Testis (tissue), 2 donors: ENCODE measurements at regions not wholly inside any gene's neighbourhood (a gene's known extent, or its start where the extent isn't known, plus 50 kb on each side); places are given as distances from the start of the nearest gene placed in this dataset.
"Not testable (repeated sequence)": the region's sequence is repeated elsewhere in the genome, so short reads cannot be mapped to it uniquely, and the experiment has no call there.

Experiments used
- DNase-seq: peaks from one replicate; pipeline ENCODE4 v3.0.0-alpha.2; 2019
- H3K27ac ChIP-seq, 2 donors: fragments of 200-600 bp; sonication (generic); one replicate each; pipeline ENCODE4 v1.5.1; 2019
- H3K27me3 ChIP-seq: fragments of 200-600 bp; sonication (generic); one replicate; pipeline ENCODE4 v1.5.1; 2019
- H3K36me3 ChIP-seq: fragments of 200-600 bp; sonication (generic); one replicate; pipeline ENCODE4 v1.5.1; 2017; ENCODE audit warnings: low read depth; ENCODE audit errors: missing control alignments
- H3K4me1 ChIP-seq: fragments of 200-600 bp; sonication (generic); one replicate; pipeline ENCODE4 v1.5.1; 2019
- H3K4me3 ChIP-seq, 2 donors: fragments of 200-600 bp; sonication (generic); one replicate each; pipeline ENCODE4 v1.5.1; 2017 to 2019
- H3K9me3 ChIP-seq: fragments of 200-600 bp; sonication (generic); one replicate; pipeline ENCODE4 v1.5.1; 2017
- POLR2A ChIP-seq: fragments of 450-650 bp; IDR thresholded peaks from one replicate; pipeline ENCODE4 v1.6.1; 2017; ENCODE audit warnings: antibody characterized with exemption, mild to moderate bottlenecking, moderate library complexity
- WGBS, 2 donors: methylation state at CpG; one replicate each; pipeline ENCODE4 v1.1.5; 2018; 5-methylcytosine and 5-hydroxymethylcytosine counted together
- intact Hi-C: fragments of 100-400 bp; cut with DNase I; formaldehyde crosslinking; loops from one replicate; pipeline ENCODE4 v1.15.1; 2023; ENCODE audit warnings: low total_unique reads
- TF ChIP-seq, protein P1 (sequence below), 3 experiments: fragments of 450-650 bp in 2 of 3; fragments of 200-600 bp in 1 of 3; sonication (generic) in 1 of 3; IDR thresholded peaks; one replicate each; pipeline ENCODE4 v1.5.1; 2016 to 2019; ENCODE audit warnings: antibody characterized with exemption in 3 of 3, mild to moderate bottlenecking in 2 of 3, moderate library complexity in 1 of 3

DNA sequence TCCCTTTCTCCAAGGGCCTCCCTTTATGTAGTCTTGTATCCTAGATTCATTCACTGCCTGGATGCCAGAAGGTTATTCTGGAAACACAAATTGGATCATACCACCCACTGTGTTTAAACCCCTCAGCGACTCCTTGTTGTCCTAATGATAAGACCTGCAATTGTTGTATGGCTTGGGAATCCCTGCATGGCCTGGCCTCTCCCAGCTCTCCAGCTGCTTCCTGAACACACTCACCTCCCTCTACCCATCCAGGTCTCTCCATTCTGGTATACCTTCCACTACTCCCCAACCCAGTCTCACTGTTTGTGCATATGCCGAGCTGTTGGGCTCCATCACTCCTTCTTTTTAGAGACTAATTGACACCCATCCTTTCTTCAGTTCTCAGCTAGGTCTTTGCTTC is 124.3 kb upstream of the ALX4 start:
- DNase-seq: no peak
- WGBS, 2 donors: 86 to 91% methylated on average over 2 of the region's 2 CpGs
- Histone ChIP-seq H3K27me3 (no peaks in the 10 kb centered on the region), H3K27ac (no peak overlapping the region), H3K4me3 (no peak overlapping the region), H3K4me1 (no peaks in the 10 kb centered on the region), H3K36me3 (no peaks in the 10 kb centered on the region), H3K9me3 (no peaks in the 10 kb centered on the region)
- TF ChIP-seq POLR2A: no peak
- TF ChIP-seq, protein P1, sequence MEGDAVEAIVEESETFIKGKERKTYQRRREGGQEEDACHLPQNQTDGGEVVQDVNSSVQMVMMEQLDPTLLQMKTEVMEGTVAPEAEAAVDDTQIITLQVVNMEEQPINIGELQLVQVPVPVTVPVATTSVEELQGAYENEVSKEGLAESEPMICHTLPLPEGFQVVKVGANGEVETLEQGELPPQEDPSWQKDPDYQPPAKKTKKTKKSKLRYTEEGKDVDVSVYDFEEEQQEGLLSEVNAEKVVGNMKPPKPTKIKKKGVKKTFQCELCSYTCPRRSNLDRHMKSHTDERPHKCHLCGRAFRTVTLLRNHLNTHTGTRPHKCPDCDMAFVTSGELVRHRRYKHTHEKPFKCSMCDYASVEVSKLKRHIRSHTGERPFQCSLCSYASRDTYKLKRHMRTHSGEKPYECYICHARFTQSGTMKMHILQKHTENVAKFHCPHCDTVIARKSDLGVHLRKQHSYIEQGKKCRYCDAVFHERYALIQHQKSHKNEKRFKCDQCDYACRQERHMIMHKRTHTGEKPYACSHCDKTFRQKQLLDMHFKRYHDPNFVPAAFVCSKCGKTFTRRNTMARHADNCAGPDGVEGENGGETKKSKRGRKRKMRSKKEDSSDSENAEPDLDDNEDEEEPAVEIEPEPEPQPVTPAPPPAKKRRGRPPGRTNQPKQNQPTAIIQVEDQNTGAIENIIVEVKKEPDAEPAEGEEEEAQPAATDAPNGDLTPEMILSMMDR (IDR thresholded peaks at IDR 0.05): no peak
- intact Hi-C loops: no loop called here

GRCh38 chr11:44437122-44437521 is 127.2 kb upstream of the ALX4 start:
- Histone ChIP-seq H3K4me1 (no peaks in the 10 kb centered on the region), H3K4me3 (no peak overlapping the region), H3K36me3 (no peaks in the 10 kb centered on the region), H3K9me3 (no peaks in the 10 kb centered on the region), H3K27me3 (no peaks in the 10 kb centered on the region), H3K27ac (no peak overlapping the region)
- intact Hi-C loops: no loop called here
- TF ChIP-seq, protein P1 (IDR thresholded peaks at IDR 0.05): no peak
- no peak for TF ChIP-seq POLR2A
- no peak for DNase-seq
- 69% methylated on average over 1 of the region's 1 CpG; no CpG with 5 or more reads in 1 of the 2 donors for WGBS, 2 donors

- H3K27ac ChIP-seq, H3K4me3 ChIP-seq, DNase-seq, H3K27me3 ChIP-seq, H3K9me3 ChIP-seq, intact Hi-C loops, H3K4me1 ChIP-seq, H3K36me3 ChIP-seq: not testable (repeated sequence)
- 74 to 89% methylated on average over 4 of the region's 4 CpGs for WGBS, 2 donors
Observed at GRCh38 chr11:44442893-44443673, 122.4 kb upstream of the CD82 start.

DNA sequence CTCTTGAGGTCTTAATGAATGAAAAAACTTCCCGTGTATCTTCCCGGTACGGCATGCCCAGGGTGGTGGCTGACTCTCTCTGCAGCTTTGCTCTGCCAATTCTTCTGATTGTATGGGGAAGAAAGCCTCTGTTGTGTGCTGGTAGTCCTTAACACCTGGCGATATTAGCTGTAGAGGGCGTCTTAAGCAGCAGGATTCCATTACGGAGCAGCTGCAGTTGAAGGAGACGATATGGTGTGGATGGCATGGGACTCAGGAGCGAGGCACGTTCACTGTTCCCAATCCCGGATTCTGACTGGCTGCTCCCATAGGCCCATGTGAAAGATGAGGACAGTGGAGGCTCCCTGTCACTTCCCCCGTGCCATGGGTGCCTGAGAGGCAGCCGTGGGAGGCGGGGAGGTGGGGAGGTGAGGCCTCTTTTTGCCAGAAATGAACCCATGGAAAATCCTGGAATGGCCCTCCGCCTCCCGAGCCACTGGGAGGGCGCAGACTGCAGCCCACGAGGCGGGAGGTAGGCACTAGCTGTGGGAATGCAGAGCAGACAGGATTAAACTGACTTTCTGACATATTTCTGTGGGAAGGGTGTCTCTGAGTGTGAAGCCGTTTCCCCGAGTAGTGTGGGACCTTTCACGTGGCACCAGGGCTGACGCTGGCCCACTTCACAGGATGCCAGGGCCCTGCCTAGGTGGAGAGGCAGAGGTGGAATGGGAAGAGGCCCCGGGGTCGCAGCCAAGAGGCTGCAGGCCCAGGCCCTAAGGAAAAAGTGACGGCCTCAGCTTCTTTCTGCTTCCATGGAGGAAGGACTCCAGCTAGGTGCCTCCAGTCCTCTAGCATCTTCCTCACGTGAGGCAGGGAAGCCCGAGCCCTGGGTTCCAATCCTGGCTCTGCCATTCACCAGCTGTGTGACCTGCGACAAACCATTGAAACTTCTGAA is 121.4 kb upstream of the CD82 start:
- Histone ChIP-seq H3K4me1 (no peaks in the 10 kb centered on the region), H3K27ac (no peak overlapping the region), H3K36me3 (no peaks in the 10 kb centered on the region), H3K27me3 (no peaks in the 10 kb centered on the region), H3K4me3 (no peak overlapping the region), H3K9me3 (no peaks in the 10 kb centered on the region)
- no peak for DNase-seq
- 70 to 75% methylated on average over 20 to 28 of the region's 28 CpGs for WGBS, 2 donors
- TF ChIP-seq, protein P1 (IDR thresholded peaks at IDR 0.05): no peak
- no peak for TF ChIP-seq POLR2A
- intact Hi-C loops: no loop called here

DNA sequence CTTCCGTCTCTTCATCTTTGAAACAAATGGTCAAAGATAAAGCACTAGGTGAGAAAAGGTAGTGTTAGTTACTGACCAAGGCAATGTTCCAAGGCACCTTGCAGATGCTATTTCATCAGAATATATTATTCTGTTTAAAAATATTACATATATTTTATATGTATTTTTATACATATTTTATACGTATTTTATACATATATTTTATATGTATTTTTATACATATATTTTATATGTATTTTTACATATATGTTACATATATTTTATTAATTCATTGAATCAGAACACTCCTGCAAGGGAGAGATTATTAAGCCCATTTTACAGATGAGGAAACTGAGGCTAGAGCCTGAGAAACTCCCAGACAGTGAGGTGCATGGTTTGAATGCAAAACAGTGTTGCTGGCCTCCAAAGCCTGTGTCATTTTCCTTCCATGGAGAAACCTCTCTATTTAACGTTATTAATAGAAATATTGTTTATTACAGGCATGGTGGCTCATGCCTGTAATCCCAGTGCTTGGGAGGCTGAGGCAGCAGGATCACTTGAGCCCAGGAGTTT is 120.6 kb upstream of the CD82 start:
- 61 to 67% methylated on average over 3 of the region's 3 CpGs for WGBS, 2 donors
- H3K36me3 ChIP-seq: no peaks in the 10 kb centered on the region
- no peaks in the 10 kb centered on the region for H3K27me3 ChIP-seq
- DNase-seq: no peak
- intact Hi-C loops: no loop called here
- H3K4me1 ChIP-seq: no peaks in the 10 kb centered on the region
- no peaks in the 10 kb centered on the region for H3K9me3 ChIP-seq
- TF ChIP-seq, protein P1 (IDR thresholded peaks at IDR 0.05): no peak
- no peak for TF ChIP-seq POLR2A
- H3K27ac ChIP-seq: no peak overlapping the region
- H3K4me3 ChIP-seq: no peak overlapping the region
